GM18502 (cell line): ENCODE measurements at regions not wholly inside any gene's neighbourhood (a gene's known extent, or its start where the extent isn't known, plus 50 kb on each side); places are given as distances from the start of the nearest gene placed in this dataset.

Source experiments
- ATAC-seq: cut with Tn5 transposase; IDR thresholded peaks from one replicate; pipeline ENCODE4 v1.9.1; 2021; ENCODE audit warnings: mild to moderate bottlenecking; ENCODE audit not compliant: unreplicated experiment, poor library complexity

DNA sequence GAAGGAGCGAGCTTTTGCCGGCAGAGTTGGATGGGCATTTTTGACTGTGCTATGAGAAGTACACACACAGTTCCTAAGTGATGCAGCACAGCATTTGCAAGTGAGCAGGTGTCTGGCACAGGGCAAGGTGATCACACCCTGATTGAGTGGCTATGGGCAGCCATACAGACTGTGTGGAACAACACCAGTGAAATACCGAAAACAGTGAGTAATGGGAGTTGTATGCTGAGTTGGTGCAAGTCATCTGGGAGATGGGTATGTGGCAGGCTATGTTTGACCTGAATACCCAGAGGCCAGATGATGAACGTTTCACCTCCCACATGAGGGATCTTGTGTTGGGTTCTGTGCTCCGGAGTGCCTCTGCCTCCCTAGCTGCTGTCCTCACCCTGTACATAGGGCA, 53.5 kb upstream of the TIPARP start:
- ATAC-seq = no peak

DNA sequence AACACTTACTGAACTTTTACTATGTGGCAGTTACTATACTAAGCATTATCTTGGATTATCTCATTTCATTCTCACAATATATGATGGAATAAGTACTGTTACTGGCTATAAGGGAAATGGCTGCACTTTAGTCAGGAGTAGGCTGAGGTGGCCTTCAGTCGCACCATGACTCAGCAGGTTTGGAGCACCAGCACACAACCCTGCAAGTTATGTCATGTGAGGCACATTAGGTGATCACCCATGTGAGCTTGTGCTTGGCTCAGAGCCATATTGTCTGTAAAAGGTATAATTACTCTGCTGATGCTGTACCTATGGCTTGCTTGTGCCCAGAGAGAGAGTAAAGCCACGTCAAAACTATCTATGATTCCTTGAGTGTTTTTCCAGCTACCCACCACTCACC, 54.1 kb upstream of the TIPARP start:
- no peak for ATAC-seq

DNA sequence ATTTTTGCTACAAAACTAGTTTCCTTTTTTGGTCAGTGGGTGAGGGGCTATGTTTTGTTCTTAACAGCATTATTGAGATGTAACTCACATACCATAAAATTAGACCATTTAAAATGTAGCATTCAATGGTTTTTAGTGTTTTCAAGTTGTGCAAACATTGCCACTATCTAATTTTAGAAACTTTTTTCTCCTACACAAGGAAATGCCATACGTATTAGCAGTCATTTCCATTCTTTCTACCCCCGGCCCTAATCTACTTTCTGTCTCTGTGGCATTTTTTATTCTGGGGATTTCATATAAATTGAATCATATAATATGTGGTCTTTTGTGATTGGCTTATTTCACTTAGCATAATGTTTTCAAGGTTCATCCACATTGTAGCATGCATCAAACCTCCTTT, 55.0 kb upstream of the TIPARP start:
- ATAC-seq = no peak

- ATAC-seq = no peak
These were observed 56.6 kb upstream of the TIPARP start for GRCh38 chr3:156617781-156618180.

DNA sequence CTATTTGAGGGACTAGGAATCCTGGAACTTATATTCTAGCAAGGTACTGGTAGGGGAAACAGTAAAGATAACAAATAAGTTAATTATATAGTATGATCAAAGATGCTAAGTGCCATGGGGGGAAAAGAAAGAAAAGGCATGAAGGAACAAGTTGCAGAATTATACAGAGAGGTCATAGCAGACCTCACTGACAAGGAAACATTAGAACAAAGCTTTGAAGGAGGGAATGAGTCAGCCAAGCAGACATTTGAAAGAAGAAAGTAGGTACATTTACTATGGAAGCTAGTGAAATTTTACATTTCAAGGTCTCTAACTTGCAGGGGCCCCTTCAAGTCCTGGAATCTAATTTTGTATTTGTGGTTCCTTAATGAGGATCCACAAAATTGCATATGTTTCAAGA, 57.2 kb upstream of the TIPARP start:
- no peak for ATAC-seq

- no peak for ATAC-seq
These were observed 58.7 kb upstream of the TIPARP start for GRCh38 chr3:156615592-156616173.

DNA sequence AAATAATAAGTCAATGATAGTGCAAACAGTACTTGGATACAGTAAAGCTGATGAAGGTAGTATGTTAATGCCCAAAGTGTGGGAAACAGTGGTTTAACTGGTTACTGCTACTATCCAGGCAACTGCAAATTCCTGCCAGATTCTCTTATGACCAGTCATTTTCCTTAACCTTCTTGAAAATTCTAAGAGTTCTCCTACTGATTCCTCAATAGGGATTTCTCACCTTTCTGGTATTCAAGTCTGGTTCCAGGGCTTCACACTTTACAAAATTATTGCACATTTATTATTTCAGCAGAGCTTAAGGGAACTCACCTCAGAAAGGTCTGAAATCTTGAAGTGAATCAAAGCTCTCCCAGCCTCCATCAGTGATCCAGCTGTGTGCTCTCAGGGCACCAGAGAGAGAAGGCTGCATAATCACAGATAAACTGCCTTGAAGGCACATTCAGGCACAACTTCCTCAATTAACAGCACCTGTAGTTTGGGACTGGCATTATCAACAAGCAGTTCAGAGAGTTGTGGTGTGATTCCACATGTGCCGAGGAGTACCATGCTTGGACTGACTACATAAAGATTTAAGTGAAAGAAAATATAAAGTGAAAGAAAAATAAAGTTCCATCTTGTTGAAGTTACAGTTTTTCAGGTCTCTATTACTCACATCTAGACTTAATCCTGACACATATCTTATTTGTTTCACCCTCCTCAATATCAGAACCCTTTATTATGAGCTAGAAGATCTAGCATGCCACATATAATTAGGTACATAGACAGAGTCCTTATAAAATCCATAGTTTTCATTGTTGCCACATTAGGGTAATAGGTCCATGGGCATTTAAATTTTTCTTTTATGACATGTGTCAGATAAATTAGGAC, 59.5 kb upstream of the TIPARP start:
- no peak for ATAC-seq

- no peak for ATAC-seq
These were observed 58.0 kb upstream of the SSR3 start for GRCh38 chr3:156612903-156613302.

DNA sequence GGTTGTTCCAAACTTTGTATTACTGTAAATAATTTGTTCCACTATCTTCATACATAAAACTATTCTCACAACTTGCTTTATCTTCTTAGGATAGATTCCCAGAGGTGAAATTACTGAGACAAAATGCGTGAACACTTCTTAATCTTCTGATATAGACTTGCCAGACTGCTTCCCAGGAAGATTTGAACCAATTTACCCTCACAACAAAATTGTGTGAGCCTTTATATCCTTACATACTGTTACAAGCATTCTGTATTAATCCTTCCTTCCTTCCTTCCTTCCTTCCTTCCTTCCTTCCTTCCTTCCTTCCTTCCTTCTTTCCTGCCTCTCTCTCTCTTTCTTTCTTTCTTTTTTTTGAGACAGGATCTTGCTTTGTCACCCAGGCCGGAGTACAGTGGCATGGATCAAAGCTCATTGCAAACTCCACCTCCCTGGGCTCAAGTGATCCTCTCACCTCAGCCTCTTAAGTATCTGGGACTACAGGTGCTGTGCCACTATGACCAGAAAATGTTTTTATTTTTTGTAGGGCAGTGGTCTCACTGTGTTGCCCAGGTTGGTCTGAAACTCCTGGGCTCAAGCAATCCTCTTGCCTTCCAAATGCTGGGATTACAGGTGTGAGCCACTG, 57.1 kb upstream of the SSR3 start:
- no peak for ATAC-seq

DNA sequence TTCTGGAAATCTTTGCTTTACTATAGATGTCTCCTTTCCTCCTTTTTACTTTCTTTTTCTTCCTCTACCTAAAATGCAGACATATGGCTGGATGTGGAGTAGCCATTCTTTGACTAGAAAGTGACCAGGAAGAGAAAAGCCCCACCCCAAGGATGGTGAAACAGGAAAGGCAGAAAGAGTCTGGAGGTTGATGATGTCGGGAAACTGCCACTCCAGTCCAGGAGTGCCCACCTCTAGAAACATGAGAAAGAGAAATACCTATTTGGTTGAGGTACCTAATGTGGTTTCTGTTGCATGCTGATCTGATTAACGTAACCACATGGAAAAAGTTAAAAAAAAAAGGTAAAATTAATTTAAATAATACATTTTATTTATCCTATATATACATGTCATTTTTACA, 55.2 kb upstream of the SSR3 start:
- ATAC-seq = no peak

DNA sequence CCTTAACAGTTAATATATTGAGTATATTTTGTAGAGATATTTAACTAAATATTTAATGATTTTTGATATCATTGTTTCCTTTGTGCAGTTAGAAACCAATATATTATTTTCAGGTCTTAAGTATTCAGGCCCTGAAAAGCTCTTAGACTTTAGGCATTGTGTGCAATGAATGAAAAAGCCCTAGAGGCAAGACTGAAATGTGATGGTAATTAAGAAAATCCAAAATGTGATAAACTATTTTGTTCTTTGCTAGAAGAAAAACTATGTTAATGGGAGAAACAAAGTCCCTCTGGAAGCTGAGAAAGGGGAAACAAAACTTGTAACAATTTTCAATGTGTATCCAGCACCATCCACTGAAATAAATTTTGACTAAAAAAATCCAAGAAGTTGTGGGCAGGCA, 54.6 kb upstream of the SSR3 start:
- no peak for ATAC-seq

- ATAC-seq = no peak
These were observed 53.9 kb upstream of the SSR3 start for GRCh38 chr3:156608601-156609514.

GRCh38 chr3:156606729-156607128, 51.8 kb upstream of the SSR3 start:
- ATAC-seq = peak; percentile 74

DNA sequence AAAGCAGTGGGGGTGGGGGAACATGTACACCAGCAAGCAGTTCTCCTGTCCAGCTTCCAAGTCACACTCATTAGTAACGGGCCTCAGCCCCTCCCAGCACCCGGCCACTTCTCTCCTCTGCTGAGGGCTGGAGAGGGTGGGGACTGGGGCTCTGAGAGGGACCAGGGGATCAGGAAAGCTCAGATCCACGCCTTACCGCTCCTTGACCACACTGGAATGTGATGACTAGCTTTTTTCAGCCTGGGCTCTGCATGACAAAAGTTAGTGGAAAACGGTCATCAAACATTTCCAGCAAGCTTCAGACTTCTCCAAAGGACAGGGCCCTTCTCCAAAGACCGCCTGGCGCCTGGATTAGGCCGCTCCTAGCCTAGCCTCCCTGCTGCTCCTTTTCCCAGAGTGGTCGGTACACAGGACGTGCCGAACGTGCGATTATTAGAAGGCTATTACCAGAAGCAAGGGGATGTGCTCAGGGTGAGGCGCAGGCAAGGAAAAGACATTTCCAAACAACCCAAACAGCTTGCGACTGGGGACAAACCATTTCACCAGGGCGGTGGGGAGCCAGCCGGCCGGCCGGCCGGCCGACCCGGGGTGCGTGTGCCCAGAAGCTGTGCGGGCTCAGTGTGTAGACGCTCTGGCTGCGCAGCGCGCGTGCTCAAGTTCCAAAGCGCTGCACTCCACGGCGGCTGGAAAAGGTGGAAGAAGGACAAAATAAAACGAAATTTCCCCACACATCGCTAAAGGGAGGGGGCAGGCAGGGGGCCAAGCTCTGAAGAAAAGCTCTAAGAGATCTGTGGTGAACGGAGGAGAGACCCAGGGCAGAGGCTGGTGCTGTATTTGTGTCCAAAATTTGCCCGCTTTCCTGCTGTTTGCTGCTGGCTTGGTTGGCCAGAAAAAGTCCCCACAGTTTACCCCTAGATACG, 51.0 kb upstream of the SSR3 start:
- ATAC-seq = peak; percentile 51

GRCh38 chr3:156604642-156605144, 49.8 kb upstream of the SSR3 start:
- ATAC-seq = no peak
